ENCODE measurements at regions not wholly inside any gene's neighbourhood (a gene's known extent, or its start where the extent isn't known, plus 50 kb on each side); places are given as distances from the start of the nearest gene placed in this dataset. TPM values are rescaled to one million over a fixed set of nuclear protein-coding genes. Genes with fewer than 3 reads are reported as not detected.

DNA sequence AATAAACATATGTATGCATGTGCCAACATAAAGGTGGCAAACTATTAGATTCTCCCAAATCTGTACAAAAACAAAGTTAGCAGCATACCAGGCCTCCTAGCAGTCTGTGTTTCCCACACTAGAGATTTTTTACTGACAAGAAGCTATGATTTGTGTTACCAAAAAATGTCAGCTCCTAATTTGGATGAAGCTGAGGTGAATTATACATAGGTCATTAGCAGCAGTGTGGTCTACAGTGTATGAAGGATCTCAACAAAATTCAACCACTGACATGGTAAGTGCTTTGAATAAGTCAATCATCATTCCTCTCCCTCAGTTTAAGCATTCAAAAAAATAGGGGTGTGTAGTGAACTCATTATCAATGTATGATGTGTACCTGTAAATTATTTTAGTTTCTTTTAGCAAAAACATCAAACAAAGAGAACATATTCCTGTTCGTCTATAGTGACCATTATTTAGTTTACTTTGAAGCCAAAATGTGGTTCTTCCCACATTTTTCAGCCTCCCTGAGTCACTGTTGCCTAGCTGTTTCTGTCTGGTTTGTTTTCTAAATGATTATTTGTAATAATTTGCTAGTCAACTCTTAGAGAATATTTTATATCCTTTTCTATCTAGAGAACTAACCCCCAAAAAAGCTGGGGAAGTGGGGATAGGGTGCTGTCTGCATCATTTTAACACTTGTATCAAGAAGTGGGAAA lies 52.1 kb upstream of the RGMB start:
- H2AFZ ChIP-seq: no peak overlapping the region
- TF ChIP-seq EZH2 (IDR thresholded peaks at IDR 0.05; ENCODE audit: borderline replicate concordance) (no peak), EZH2phosphoT487 (IDR thresholded peaks at IDR 0.05; ENCODE audit: low read depth, severe bottlenecking, unreplicated experiment) (no peak), CTCF (IDR thresholded peaks at IDR 0.05; ENCODE audit: poor library complexity) (no peak)
- no peak overlapping the region for H3K4me2 ChIP-seq

GRCh38 chr5:98722188-98722587 lies 51.3 kb upstream of the RGMB start:
- TF ChIP-seq EZH2phosphoT487 (IDR thresholded peaks at IDR 0.05; ENCODE audit: low read depth, severe bottlenecking, unreplicated experiment) (no peak), EZH2 (IDR thresholded peaks at IDR 0.05; ENCODE audit: borderline replicate concordance) (no peak), CTCF (IDR thresholded peaks at IDR 0.05; ENCODE audit: poor library complexity) (no peak)
- no peaks in the 10 kb centered on the region for H3K4me1 ChIP-seq (ENCODE audit: insufficient read depth)
- no peaks in the 10 kb centered on the region for H3K79me2 ChIP-seq
- H3K36me3 ChIP-seq (replicated peaks; ENCODE audit: insufficient read depth, low read depth): no peaks in the 10 kb centered on the region
- no peak overlapping the region for H3K27ac ChIP-seq
- WGBS (ENCODE audit: low lambda C conversion rate, missing lambda C conversion rate): 70% methylated on average over 2 of the region's 2 CpGs
- H2AFZ ChIP-seq: no peak overlapping the region
- no peaks in the 10 kb centered on the region for H4K20me1 ChIP-seq (ENCODE audit: insufficient read depth, poor library complexity, severe bottlenecking)
- H3K4me3 ChIP-seq: no peak overlapping the region
- no peaks in the 10 kb centered on the region for H3K27me3 ChIP-seq
- no peaks in the 10 kb centered on the region for H3K9me2 ChIP-seq (replicated peaks; ENCODE audit: insufficient read depth)
- no peak for DNase-seq (ENCODE audit: low spot score)
- no peaks in the 10 kb centered on the region for H3K9me3 ChIP-seq (ENCODE audit: low read depth)
- H3K4me2 ChIP-seq: no peak overlapping the region

More for the DNA sequence above, 52.1 kb upstream of the RGMB start:
- DNase-seq (ENCODE audit: low spot score): no peak
- no peaks in the 10 kb centered on the region for H4K20me1 ChIP-seq (ENCODE audit: insufficient read depth, poor library complexity, severe bottlenecking)
- H3K9me2 ChIP-seq (replicated peaks; ENCODE audit: insufficient read depth): no peaks in the 10 kb centered on the region
- WGBS (ENCODE audit: low lambda C conversion rate, missing lambda C conversion rate): 71% methylated on average over 1 of the region's 1 CpG
- no peak overlapping the region for H3K4me3 ChIP-seq
- no peaks in the 10 kb centered on the region for H3K36me3 ChIP-seq (replicated peaks; ENCODE audit: insufficient read depth, low read depth)
- no peaks in the 10 kb centered on the region for H3K79me2 ChIP-seq
- no peak overlapping the region for H3K27ac ChIP-seq
- H3K9me3 ChIP-seq (ENCODE audit: low read depth): no peaks in the 10 kb centered on the region
- no peaks in the 10 kb centered on the region for H3K4me1 ChIP-seq (ENCODE audit: insufficient read depth)
- no peaks in the 10 kb centered on the region for H3K27me3 ChIP-seq

- no peaks in the 10 kb centered on the region for H3K9me2 ChIP-seq (replicated peaks; ENCODE audit: insufficient read depth)
- no peak overlapping the region for H2AFZ ChIP-seq
- no peaks in the 10 kb centered on the region for H3K79me2 ChIP-seq
- TF ChIP-seq CTCF (IDR thresholded peaks at IDR 0.05; ENCODE audit: poor library complexity): no peak
- no peak for TF ChIP-seq EZH2 (IDR thresholded peaks at IDR 0.05; ENCODE audit: borderline replicate concordance)
- TF ChIP-seq EZH2phosphoT487 (IDR thresholded peaks at IDR 0.05; ENCODE audit: low read depth, severe bottlenecking, unreplicated experiment): no peak
- H3K4me2 ChIP-seq: no peak overlapping the region
- H3K4me3 ChIP-seq: no peak overlapping the region
- 90% methylated on average over 2 of the region's 2 CpGs for WGBS (ENCODE audit: low lambda C conversion rate, missing lambda C conversion rate)
- no peaks in the 10 kb centered on the region for H3K4me1 ChIP-seq (ENCODE audit: insufficient read depth)
- H3K9me3 ChIP-seq (ENCODE audit: low read depth): no peaks in the 10 kb centered on the region
- H4K20me1 ChIP-seq (ENCODE audit: insufficient read depth, poor library complexity, severe bottlenecking): no peaks in the 10 kb centered on the region
- no peak for DNase-seq (ENCODE audit: low spot score)
- no peaks in the 10 kb centered on the region for H3K36me3 ChIP-seq (replicated peaks; ENCODE audit: insufficient read depth, low read depth)
- no peaks in the 10 kb centered on the region for H3K27me3 ChIP-seq
- no peak overlapping the region for H3K27ac ChIP-seq
These were observed 50.4 kb upstream of the RGMB start for GRCh38 chr5:98723061-98723460.

Small RNA genes lying in the stretch of these regions (small RNA-seq; reads per million reads assigned to genes)
- gene AC008834.1 (not detected), gene AC074133.1 (not detected), gene MRPS35P2 (not detected)
